ENCODE measurements at regions not wholly inside any gene's neighbourhood (a gene's known extent, or its start where the extent isn't known, plus 50 kb on each side); places are given as distances from the start of the nearest gene placed in this dataset.

DNA sequence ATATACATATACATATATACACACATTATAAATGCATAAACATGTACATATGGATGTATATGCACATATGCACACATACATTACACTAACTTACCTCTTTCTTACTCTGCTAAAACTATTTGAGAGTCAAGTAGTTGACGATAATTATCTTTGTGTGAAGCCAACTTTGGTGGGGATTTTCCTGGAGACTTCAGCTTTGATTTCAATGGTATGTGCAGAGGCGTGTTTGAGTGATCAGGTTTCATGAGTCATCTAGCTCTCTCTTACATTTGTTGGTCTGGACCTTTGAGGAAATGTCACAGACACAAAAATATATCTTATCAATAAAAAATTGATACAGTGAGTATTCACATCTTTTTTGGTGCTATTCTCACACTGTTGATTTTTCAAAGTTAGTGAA lies 769.1 kb upstream of the LUZP2 start:
- no peak for DNase-seq
- 51 to 52% methylated on average over 2 of the region's 2 CpGs for WGBS, 2 donors
- Histone ChIP-seq H3K4me1 (no peaks in the 10 kb centered on the region), H3K4me3 (no peak overlapping the region), H3K36me3 (no peaks in the 10 kb centered on the region), H3K27me3 (no peaks in the 10 kb centered on the region), H3K27ac (no peak overlapping the region), H3K9me3 (peaks cover 0 to 14% (median 6%) of the 10 kb centered on the region in 3 donors)
- intact Hi-C loops (cut with DNase I), result no loop called here
- no peak for TF ChIP-seq POLR2A (IDR thresholded peaks at IDR 0.05)
- TF ChIP-seq, protein P1, sequence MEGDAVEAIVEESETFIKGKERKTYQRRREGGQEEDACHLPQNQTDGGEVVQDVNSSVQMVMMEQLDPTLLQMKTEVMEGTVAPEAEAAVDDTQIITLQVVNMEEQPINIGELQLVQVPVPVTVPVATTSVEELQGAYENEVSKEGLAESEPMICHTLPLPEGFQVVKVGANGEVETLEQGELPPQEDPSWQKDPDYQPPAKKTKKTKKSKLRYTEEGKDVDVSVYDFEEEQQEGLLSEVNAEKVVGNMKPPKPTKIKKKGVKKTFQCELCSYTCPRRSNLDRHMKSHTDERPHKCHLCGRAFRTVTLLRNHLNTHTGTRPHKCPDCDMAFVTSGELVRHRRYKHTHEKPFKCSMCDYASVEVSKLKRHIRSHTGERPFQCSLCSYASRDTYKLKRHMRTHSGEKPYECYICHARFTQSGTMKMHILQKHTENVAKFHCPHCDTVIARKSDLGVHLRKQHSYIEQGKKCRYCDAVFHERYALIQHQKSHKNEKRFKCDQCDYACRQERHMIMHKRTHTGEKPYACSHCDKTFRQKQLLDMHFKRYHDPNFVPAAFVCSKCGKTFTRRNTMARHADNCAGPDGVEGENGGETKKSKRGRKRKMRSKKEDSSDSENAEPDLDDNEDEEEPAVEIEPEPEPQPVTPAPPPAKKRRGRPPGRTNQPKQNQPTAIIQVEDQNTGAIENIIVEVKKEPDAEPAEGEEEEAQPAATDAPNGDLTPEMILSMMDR (IDR thresholded peaks at IDR 0.05), result no peak

DNA sequence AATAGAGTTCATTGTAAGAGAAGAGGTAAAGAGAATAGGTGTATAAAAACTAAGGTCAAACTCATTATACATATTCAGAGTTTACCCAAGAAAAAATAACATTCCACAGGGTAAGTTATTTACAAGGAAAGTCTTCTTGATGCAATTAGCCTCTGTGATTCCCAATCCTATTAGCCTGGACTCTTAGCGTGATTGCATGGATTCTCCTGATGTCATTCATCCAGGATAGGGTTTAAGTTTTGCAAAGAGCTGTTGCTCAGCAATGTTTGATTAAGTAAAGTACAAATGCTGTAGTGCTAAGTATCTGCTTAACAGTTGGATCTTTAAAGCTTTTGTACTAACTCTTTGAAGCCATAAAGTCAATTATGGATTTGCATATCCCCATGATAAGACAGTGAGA lies 767.8 kb upstream of the LUZP2 start:
- Histone ChIP-seq H3K4me3 (no peak overlapping the region), H3K27ac (no peak overlapping the region), H3K4me1 (no peaks in the 10 kb centered on the region), H3K27me3 (no peaks in the 10 kb centered on the region), H3K36me3 (no peaks in the 10 kb centered on the region), H3K9me3 (peaks cover 0 to 15% (median 6%) of the 10 kb centered on the region in 3 donors)
- no peak for DNase-seq
- WGBS, 2 donors, result 61 to 93% methylated on average over 1 of the region's 1 CpG
- intact Hi-C loops (cut with DNase I), result no loop called here
- TF ChIP-seq, protein P1 (IDR thresholded peaks at IDR 0.05), result no peak
- no peak for TF ChIP-seq POLR2A (IDR thresholded peaks at IDR 0.05)

DNA sequence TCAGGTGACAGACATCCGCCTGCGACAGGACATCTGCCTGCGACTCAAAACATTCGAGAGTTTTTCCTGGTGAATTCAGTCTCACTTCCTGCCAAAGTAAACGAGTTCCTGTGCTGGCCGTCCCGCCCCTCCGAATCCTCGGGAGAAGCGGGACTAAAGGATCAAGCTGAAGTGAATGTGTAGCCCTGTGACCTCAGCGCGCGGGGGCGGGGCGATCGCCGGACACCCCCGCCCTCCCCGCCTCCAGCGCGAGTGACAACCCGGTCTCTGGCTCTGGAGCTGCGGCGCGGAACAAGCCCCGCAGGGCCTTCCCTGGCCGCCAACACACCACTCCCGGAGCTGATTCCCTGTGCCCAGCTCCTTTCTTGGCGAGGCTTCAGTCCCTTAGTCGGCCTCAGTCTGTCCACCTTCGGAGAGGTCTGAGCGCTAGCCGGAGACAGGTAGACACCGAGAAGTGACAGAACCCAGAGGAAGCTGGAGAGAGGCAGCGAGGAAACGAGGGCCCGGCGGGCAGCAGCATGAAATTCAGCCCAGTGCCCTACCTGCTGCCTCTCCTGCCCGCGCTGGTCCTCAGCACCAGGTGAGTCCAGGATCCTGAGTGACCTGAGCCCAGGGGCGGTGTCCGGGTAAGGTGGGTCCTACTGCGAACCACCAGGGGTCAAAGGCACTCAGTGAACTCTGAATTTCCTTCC lies 766.4 kb upstream of the LUZP2 start:
- H3K9me3 ChIP-seq, result peaks cover 0 to 15% (median 6%) of the 10 kb centered on the region in 3 donors
- H3K4me3 ChIP-seq, result no peak overlapping the region
- H3K36me3 ChIP-seq, result no peaks in the 10 kb centered on the region
- no peak overlapping the region for H3K27ac ChIP-seq
- DNase-seq, result no peak
- intact Hi-C loops (cut with DNase I), result no loop called here
- TF ChIP-seq POLR2A (IDR thresholded peaks at IDR 0.05), result no peak
- TF ChIP-seq, protein P1 (IDR thresholded peaks at IDR 0.05), result no peak
- H3K4me1 ChIP-seq, result no peaks in the 10 kb centered on the region
- no peaks in the 10 kb centered on the region for H3K27me3 ChIP-seq
- 88 to 89% methylated on average over 10 to 15 of the region's 43 CpGs for WGBS, 2 donors

DNA sequence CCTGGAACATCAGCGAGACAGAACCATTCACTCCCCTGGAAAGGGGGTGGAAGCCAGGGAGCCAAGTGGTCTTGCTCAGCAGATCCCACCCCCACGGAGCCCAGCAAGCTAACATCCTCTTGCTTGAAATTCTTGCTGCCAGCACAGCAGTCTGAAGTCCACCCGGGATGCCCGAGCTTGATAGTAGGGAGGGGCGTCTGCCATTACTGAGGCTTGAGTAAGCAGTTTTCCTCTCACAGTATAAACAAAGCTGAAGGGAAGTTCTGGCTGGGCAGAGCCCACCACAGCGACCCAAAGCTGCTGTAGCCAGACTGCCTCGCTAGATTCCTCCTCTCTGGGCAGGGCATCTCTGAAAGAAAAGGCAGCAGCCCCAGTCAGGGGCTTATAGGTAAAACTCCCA lies 764.8 kb upstream of the LUZP2 start:
- intact Hi-C loops (cut with DNase I), result no loop called here
- Histone ChIP-seq H3K4me1 (no peaks in the 10 kb centered on the region), H3K27ac (no peak overlapping the region), H3K4me3 (no peak overlapping the region), H3K36me3 (no peaks in the 10 kb centered on the region), H3K9me3 (peaks cover 0 to 15% (median 6%) of the 10 kb centered on the region in 3 donors), H3K27me3 (no peaks in the 10 kb centered on the region)
- no peak for DNase-seq
- no peak for TF ChIP-seq POLR2A (IDR thresholded peaks at IDR 0.05)
- TF ChIP-seq, protein P1 (IDR thresholded peaks at IDR 0.05), result no peak
- 33 to 47% methylated on average over 3 to 5 of the region's 7 CpGs for WGBS, 2 donors

DNA sequence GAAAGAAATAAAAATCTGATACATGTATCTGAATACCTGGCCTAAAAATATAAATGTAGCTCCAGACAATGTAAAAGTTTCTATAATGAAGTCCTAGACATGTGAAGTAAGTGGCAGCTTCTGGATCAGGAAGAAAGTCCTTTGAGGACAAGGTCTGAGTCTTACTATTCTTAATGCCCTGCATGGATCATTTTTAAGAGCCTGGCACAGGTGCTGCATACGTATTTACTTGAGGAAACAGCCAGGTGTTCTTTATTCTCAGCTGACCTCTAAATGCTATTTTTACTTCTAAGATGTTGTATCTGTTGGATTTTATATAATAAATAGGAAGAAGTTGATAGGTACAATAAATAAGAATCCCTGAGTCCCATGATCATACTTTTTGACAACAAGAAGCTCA lies 750.0 kb upstream of the LUZP2 start:
- 44 to 59% methylated on average over 1 of the region's 1 CpG for WGBS, 2 donors
- Histone ChIP-seq H3K9me3 (no peaks in the 10 kb centered on the region), H3K4me1 (no peaks in the 10 kb centered on the region), H3K27me3 (no peaks in the 10 kb centered on the region), H3K36me3 (no peaks in the 10 kb centered on the region), H3K4me3 (no peak overlapping the region), H3K27ac (no peak overlapping the region)
- intact Hi-C loops (cut with DNase I), result no loop called here
- no peak for DNase-seq
- TF ChIP-seq, protein P1 (IDR thresholded peaks at IDR 0.05), result no peak
- TF ChIP-seq POLR2A (IDR thresholded peaks at IDR 0.05), result no peak

All from esophagus squamous epithelium (tissue), 5 donors.